IMR-90 (cell line): ENCODE measurements at regions not wholly inside any gene's neighbourhood (a gene's known extent, or its start where the extent isn't known, plus 50 kb on each side); places are given as distances from the start of the nearest gene placed in this dataset.
A peak's percentile ranks its signal among the peaks of the same experiment; 100 is the strongest.

Experiments
- ATAC-seq: fragments of 200-7000 bp; cut with Tn5 transposase; 2 replicates; pipeline ENCODE4 v1.9.1; 2020; ENCODE audit warnings: low read depth, mild to moderate bottlenecking, moderate library complexity
- BruUV-seq: library from RNA; stranded (reverse); fragments of 400-500 nt; replicated peaks from 2 replicates; lab custom pipeline; 2021; lab: Mats Ljungman, UMichigan
- CTCF ChIA-PET: fragments of 300-600 bp; formaldehyde crosslinking; extraction: SDS; loops from one replicate; lab custom pipeline; 2021; ENCODE audit warnings: antibody characterized with exemption; lab: Yijun Ruan, JAX
- POLR2A ChIA-PET: fragments of 300-600 bp; sonication (Branson Sonifier 250); formaldehyde crosslinking; loops from one replicate; lab custom pipeline; 2022; ENCODE audit warnings: antibody characterized with exemption; ENCODE audit not compliant: unreplicated experiment; lab: Charles Lee
- DNase-seq: peaks from one replicate; pipeline ENCODE4 v3.0.0; 2013
- H2AFZ ChIP-seq: replicated peaks from 2 replicates; pipeline ENCODE3; 2013; ENCODE audit warnings: low read length, mild to moderate bottlenecking; ENCODE audit not compliant: poor library complexity
- H2AK5ac ChIP-seq: 2 replicates; pipeline ENCODE4 v1.6.1; 2013; ENCODE audit warnings: low read depth, low read length, inconsistent platforms
- H2AK9ac ChIP-seq: replicated peaks from 2 replicates; pipeline ENCODE3; 2013; ENCODE audit warnings: mild to moderate bottlenecking, low read depth, low read length, moderate library complexity; ENCODE audit not compliant: poor library complexity
- H2BK120ac ChIP-seq: 2 replicates; pipeline ENCODE4 v1.6.1; 2013; ENCODE audit warnings: low read depth, low read length, inconsistent platforms
- H2BK15ac ChIP-seq: 3 replicates; pipeline ENCODE4 v1.6.1; 2013; ENCODE audit warnings: low read depth, low read length, inconsistent platforms
- H2BK20ac ChIP-seq: 2 replicates; pipeline ENCODE4 v1.6.1; 2013; ENCODE audit warnings: low read depth, mild to moderate bottlenecking, inconsistent platforms, low read length, moderate library complexity
- H2BK5ac ChIP-seq: 2 replicates; pipeline ENCODE4 v1.6.1; 2013; ENCODE audit warnings: mild to moderate bottlenecking, low read depth, low read length, inconsistent platforms; ENCODE audit not compliant: poor library complexity, severe bottlenecking
- H3K14ac ChIP-seq: replicated peaks from 2 replicates; pipeline ENCODE4 v1.6.1; 2013; ENCODE audit warnings: low read depth, low read length, inconsistent platforms
- H3K18ac ChIP-seq: 2 replicates; pipeline ENCODE4 v1.6.1; 2013; ENCODE audit warnings: low read depth, low read length, control low read depth
- H3K23ac ChIP-seq: 2 replicates; pipeline ENCODE4 v1.6.1; 2013; ENCODE audit warnings: low read depth, low read length, inconsistent platforms
- H3K27ac ChIP-seq: 2 replicates; pipeline ENCODE4 v1.5.1; 2013; ENCODE audit warnings: mild to moderate bottlenecking, control low read depth, low read length; ENCODE audit not compliant: insufficient read depth
- H3K27me3 ChIP-seq: 2 replicates; pipeline ENCODE4 v1.6.1; 2013; ENCODE audit warnings: low read length; ENCODE audit not compliant: control insufficient read depth, insufficient read depth
- H3K36me3 ChIP-seq: 2 replicates; pipeline ENCODE4 v1.6.1; 2013; ENCODE audit warnings: low read length, mixed read lengths; ENCODE audit not compliant: control insufficient read depth, insufficient read depth
- H3K4ac ChIP-seq: 2 replicates; pipeline ENCODE4 v1.6.1; 2013; ENCODE audit warnings: low read depth, low read length, inconsistent platforms
- H3K4me1 ChIP-seq: 2 replicates; pipeline ENCODE4 v1.6.1; 2013; ENCODE audit warnings: low read length, mixed read lengths; ENCODE audit not compliant: control insufficient read depth, insufficient read depth
- H3K4me2 ChIP-seq: 2 replicates; pipeline ENCODE4 v1.6.1; 2013; ENCODE audit warnings: low read depth, mild to moderate bottlenecking, control low read depth, low read length, moderate library complexity
- H3K4me3 ChIP-seq: 2 replicates; pipeline ENCODE4 v1.5.1; 2013; ENCODE audit warnings: low read depth, mild to moderate bottlenecking, control low read depth, low read length, moderate library complexity; ENCODE audit not compliant: insufficient read depth
- H3K56ac ChIP-seq: 2 replicates; pipeline ENCODE4 v1.6.1; 2013; ENCODE audit warnings: low read length, inconsistent platforms; ENCODE audit not compliant: insufficient read depth; ENCODE audit errors: extremely low read depth
- H3K79me1 ChIP-seq, 2 experiments: 2 replicates each; pipeline ENCODE4 v1.6.1; 2013; ENCODE audit warnings: low read length in 2 of 2, inconsistent platforms in 1 of 2, low read depth in 1 of 2
- H3K9ac ChIP-seq: 2 replicates; pipeline ENCODE4 v1.6.1; 2013; ENCODE audit warnings: low read depth, low read length, control low read depth
- H3K9me1 ChIP-seq: 2 replicates; pipeline ENCODE4 v1.6.1; 2013; ENCODE audit warnings: low read length, inconsistent platforms; ENCODE audit not compliant: insufficient read depth
- H3K9me3 ChIP-seq: 2 replicates; pipeline ENCODE4 v1.6.1; 2013; ENCODE audit warnings: low read length; ENCODE audit not compliant: control insufficient read depth, insufficient read depth
- H4K20me1 ChIP-seq: 2 replicates; pipeline ENCODE4 v1.6.1; 2013; ENCODE audit warnings: low read length, inconsistent platforms; ENCODE audit not compliant: insufficient read depth
- H4K5ac ChIP-seq: 2 replicates; pipeline ENCODE4 v1.6.1; 2013; ENCODE audit warnings: mild to moderate bottlenecking, low read depth, low read length, control low read depth
- H4K8ac ChIP-seq, 2 experiments: 2 replicates each; pipeline ENCODE4 v1.6.1; 2013; ENCODE audit warnings: low read depth in 2 of 2, low read length in 2 of 2, control low read depth in 1 of 2, inconsistent platforms in 1 of 2
- H4K91ac ChIP-seq: 2 replicates; pipeline ENCODE4 v1.6.1; 2013; ENCODE audit warnings: low read depth, low read length, inconsistent platforms; ENCODE audit not compliant: insufficient read depth
- FOS ChIP-seq: fragments of 150-350 bp; IDR thresholded peaks from 2 replicates; pipeline ENCODE4 v1.6.1; 2016; ENCODE audit warnings: low read depth, low read length
- POLR2A ChIP-seq: IDR thresholded peaks from 2 replicates; pipeline ENCODE4 v1.6.1; 2012; ENCODE audit warnings: mild to moderate bottlenecking, low read depth, low read length
- RAD21 ChIP-seq: IDR thresholded peaks from 2 replicates; pipeline ENCODE4 v1.6.1; 2012; ENCODE audit warnings: low read length, improper control_type of control experiment
- WGBS, 2 experiments: methylation state at CpG; one replicate each; pipeline versions ENCODE4 v1.1.5 to v1.1.7; 2013; ENCODE audit warnings: missing lambda C conversion rate in 2 of 2; ENCODE audit not compliant: insufficient read length in 1 of 2; ENCODE audit errors: extremely low coverage in 2 of 2; 5-methylcytosine and 5-hydroxymethylcytosine counted together
- dilution Hi-C: fragments of 300-500 bp; cut with HindIII; formaldehyde crosslinking; loops from one replicate; pipeline ENCODE4 v1.14.3; 2018; ENCODE audit warnings: low sequenced_read_pairs; ENCODE audit not compliant: unreplicated experiment
- in situ Hi-C: fragments of 300-500 bp; cut with MboI; formaldehyde crosslinking; loops from 3 replicates; pipeline ENCODE4 v1.14.3; 2019; ENCODE audit warnings: low sequenced_read_pairs, inconsistent platforms, mixed read lengths
- intact Hi-C: fragments of 100-400 bp; cut with micrococcal nuclease; formaldehyde crosslinking; loops from 2 replicates; pipeline ENCODE4 v1.10.0; 2022

GRCh38 chrX:16435399-16435986 lies 214.5 kb upstream of the S100G start:
- no peak for TF ChIP-seq RAD21
- TF ChIP-seq FOS, result no peak
- TF ChIP-seq POLR2A, result no peak
- Histone ChIP-seq H3K79me1 (no peaks in the 10 kb centered on the region), H3K23ac (no peak overlapping the region), H2BK15ac (no peak overlapping the region), H2BK5ac (no peak overlapping the region), H3K56ac (no peak overlapping the region), H3K9me1 (no peaks in the 10 kb centered on the region; the same call in 1 of the 2 replicates), H3K27ac (no peak overlapping the region), H4K5ac (no peak overlapping the region), H2AK9ac (no peak overlapping the region), H4K91ac (no peak overlapping the region), H3K36me3 (no peaks in the 10 kb centered on the region), H3K14ac (no peak overlapping the region), H3K27me3 (peaks cover 1% of the 10 kb centered on the region; the same call in 1 of the 2 replicates), H2BK20ac (0 out of 2 replicates have a peak overlapping the region, but pooled peaks have one; percentile 12), H3K4me3 (no peak overlapping the region), H3K4me2 (no peak overlapping the region), H3K9me3 (0 out of 2 replicates have a peak, but pooled peaks cover 2% of the 10 kb centered on the region), H2AK5ac (no peak overlapping the region), H3K4me1 (no peaks in the 10 kb centered on the region), H4K8ac (no peak overlapping the region), H3K4ac (no peak overlapping the region), H3K18ac (no peak overlapping the region), H2AFZ (no peak overlapping the region), H4K20me1 (no peaks in the 10 kb centered on the region), H3K9ac (no peak overlapping the region), H2BK120ac (peak overlapping the region; percentile 45; the same call in 1 of the 2 replicates)
- CTCF ChIA-PET, result no interaction called here
- no CpG with 5 or more reads among the region's 2 CpGs for WGBS, 2 experiments
- POLR2A ChIA-PET, result no interaction called here
- ATAC-seq, result no peak
- intact Hi-C loops, result loop anchor here (5.0 to 10.0 kb wide), 4 partner anchors 211 to 748 kb away; partner anchors contain the start of gene AP1S2
- DNase-seq, result no peak
- no TSS peak for BruUV-seq
- in situ Hi-C loops, result loop anchor here (10.0 kb wide), 1 partner anchor 311 kb away; the partner anchor contains the start of gene GRPR
- dilution Hi-C loops, result no loop called here
